Epithelial cell of proximal tubule (primary cell): ENCODE measurements at regions not wholly inside any gene's neighbourhood (a gene's known extent, or its start where the extent isn't known, plus 50 kb on each side); places are given as distances from the start of the nearest gene placed in this dataset.

Experiments
- DNase-seq: peaks from one replicate; pipeline ENCODE4 v3.0.0-alpha.2; 2011; ENCODE audit warnings: low read depth
- H3K4me3 ChIP-seq: 2 replicates; pipeline ENCODE4 v1.5.1; 2011; ENCODE audit warnings: low read depth, mild to moderate bottlenecking, low read length
- TF ChIP-seq, protein P1 (sequence below): conservative IDR thresholded peaks from 2 replicates; pipeline ENCODE4 v1.5.1; 2012; ENCODE audit warnings: low read depth, mild to moderate bottlenecking, low read length

DNA sequence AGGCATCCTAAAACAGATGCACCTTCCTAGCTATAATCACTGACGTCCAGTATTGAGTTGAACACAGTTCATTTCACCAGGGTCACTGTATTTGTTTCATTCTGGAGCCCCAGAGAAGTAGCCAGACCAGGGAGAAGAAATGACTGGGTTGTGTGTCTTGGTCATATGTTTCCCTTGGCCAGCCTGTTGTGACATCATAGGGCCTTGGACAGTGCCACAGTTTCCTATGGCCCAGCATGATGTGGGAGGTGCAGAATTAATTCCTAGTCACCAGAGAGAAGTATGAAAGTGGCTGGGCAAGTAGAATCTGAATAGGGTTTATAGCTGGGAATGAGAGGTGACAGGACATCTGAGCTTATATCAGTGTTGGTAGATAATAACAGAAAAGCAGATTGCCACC lies 84.0 kb upstream of the ZBED5 start:
- no peak overlapping the region for H3K4me3 ChIP-seq
- TF ChIP-seq, protein P1, sequence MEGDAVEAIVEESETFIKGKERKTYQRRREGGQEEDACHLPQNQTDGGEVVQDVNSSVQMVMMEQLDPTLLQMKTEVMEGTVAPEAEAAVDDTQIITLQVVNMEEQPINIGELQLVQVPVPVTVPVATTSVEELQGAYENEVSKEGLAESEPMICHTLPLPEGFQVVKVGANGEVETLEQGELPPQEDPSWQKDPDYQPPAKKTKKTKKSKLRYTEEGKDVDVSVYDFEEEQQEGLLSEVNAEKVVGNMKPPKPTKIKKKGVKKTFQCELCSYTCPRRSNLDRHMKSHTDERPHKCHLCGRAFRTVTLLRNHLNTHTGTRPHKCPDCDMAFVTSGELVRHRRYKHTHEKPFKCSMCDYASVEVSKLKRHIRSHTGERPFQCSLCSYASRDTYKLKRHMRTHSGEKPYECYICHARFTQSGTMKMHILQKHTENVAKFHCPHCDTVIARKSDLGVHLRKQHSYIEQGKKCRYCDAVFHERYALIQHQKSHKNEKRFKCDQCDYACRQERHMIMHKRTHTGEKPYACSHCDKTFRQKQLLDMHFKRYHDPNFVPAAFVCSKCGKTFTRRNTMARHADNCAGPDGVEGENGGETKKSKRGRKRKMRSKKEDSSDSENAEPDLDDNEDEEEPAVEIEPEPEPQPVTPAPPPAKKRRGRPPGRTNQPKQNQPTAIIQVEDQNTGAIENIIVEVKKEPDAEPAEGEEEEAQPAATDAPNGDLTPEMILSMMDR, result no peak
- no peak for DNase-seq

DNA sequence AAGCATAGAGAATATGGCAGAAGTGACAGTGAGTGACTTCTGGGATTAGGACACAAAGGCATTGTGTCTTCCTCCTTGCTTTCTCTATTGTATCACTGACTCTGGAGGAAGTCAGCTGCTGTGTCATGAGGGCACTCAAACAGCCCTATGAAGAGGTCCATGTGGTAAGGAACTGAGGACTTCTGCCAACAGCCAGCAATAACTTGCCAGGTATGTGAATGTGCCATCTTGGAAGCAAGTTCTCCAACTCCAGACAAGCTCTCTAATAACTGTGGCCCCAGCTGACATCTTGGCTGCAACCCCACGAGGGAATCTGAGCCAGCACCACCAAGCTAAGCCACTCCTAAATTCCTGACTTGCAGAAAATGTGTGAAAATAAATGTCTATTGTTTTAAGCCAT lies 83.6 kb upstream of the ZBED5 start:
- TF ChIP-seq, protein P1, result no peak
- H3K4me3 ChIP-seq, result no peak overlapping the region
- DNase-seq, result no peak

DNA sequence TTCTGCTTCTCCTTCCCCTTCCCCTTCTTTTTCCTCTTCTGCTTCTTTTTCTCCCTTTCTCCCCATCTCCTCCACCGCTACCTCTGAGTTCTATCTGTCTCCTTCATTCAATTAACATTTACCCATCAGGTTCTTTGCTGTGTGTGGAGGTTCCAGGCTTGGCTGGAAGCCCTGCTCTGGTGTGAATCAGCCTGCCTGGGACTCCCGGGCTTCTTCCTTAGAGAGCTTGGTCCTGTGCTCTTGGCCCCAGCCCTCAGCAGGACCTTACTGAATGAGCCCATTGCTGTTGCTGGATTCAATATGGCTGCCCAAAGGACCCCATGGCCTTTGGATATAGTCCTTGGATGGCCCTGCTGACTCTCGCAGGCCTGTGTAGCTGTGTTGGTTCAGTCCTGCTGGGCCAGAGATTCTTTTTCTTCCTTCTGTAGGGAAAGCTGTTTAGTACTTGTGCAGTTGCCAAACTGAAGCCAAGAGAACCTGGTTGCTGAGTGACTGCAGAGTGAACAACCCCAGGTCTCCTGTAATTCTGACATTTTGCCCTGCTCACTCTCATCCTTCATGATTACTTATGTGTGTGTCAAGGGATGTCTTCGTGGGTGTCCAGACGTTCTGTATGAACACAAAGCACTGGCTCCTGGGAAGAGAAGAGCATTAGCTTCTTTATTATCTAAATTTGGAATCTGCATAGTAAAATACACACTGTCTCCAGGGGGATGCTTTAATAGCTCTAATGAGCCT lies 81.0 kb upstream of the ZBED5 start:
- H3K4me3 ChIP-seq, result no peak overlapping the region
- TF ChIP-seq, protein P1, result no peak
- DNase-seq, result no peak

DNA sequence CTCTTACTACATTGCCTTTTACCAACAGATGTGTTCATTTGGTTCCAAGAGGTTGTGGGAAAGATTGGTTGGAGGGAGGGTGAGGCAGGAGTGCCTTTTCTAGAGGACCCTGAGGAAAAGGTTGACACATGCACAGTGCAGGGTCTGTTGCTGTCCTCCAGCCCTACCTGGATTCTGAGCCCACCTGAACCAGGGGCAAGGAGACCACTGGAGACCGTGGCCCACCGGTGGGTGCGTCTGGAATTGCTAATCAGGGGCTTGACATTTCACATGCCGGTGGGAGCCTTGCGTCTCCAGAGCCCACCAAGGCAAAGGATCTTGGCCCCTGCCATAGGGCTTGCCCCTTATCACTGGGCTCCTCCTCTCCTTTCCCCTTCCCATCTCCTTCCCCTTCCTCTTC lies 80.4 kb upstream of the ZBED5 start:
- no peak overlapping the region for H3K4me3 ChIP-seq
- TF ChIP-seq, protein P1, result no peak
- DNase-seq, result no peak

DNA sequence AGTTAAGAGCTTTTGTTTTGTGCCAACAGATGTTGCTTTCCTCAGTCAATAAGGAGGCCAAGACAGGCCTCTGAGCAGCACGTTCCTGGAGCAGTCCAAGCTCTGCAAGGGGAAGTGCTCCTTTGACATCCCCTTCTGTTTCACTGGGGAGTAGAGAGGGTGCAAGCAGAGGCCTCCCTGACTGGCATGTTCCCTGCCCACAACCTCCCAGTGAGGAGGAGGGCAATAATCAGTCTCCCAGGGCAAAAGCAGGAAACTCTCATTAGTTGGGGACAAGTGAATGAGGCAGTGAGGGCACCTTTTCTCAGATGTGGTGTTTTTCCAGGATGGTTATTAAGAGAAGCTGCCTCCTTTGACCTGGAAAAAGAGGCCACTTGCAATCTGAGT lies 79.5 kb upstream of the ZBED5 start:
- DNase-seq, result no peak
- TF ChIP-seq, protein P1, result no peak
- H3K4me3 ChIP-seq, result no peak overlapping the region

DNA sequence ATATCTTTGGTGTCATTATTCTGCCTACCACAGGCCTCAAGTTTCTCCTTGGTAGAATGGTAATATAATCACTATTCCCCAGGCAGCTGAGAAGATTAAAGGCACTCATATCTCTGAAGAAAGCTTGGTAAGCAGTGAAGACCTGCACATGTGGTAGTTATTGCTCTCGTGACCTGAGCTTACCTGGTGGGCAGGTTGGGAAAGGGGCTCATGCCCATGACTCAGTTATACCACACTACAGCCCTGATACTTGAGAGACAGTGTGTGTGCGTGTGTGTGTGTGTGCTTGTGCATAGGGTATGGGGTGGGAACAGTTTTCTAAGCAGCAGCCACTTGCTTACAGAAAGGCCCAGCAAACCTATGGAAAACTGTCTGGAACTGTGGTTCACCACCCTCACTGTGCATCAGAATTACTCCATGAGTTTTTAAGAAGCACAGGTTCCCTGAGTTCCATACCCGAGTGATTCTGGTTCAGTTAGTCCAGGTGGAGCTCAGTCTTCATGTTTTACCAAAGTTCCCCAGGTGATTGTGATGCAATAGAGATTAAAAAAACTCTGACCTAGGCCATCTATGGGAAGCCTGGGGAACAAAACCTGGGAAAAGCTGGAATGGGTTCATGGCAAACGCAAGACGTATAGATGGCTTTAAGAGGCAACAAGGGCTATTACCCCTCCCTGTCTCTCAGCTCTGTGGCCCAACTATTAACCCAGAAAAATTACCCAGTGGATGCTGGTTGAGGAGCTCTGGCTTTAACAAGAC lies 79.0 kb upstream of the ZBED5 start:
- TF ChIP-seq, protein P1, result no peak
- H3K4me3 ChIP-seq, result no peak overlapping the region
- no peak for DNase-seq
